GM13977 (cell line): ENCODE measurements at regions not wholly inside any gene's neighbourhood (a gene's known extent, or its start where the extent isn't known, plus 50 kb on each side); places are given as distances from the start of the nearest gene placed in this dataset.

Experiments
- DNase-seq: peaks from one replicate; pipeline ENCODE4 v3.0.0; 2012; ENCODE audit warnings: low spot score
- CTCF ChIP-seq: IDR thresholded peaks from 2 replicates; pipeline ENCODE4 v1.5.1; 2012; ENCODE audit warnings: mild to moderate bottlenecking, control low read depth; ENCODE audit not compliant: insufficient read depth; ENCODE audit errors: extremely low read depth, missing control alignments
- in situ Hi-C: fragments of 300-500 bp; cut with MboI; formaldehyde crosslinking; loops from one replicate; pipeline ENCODE4 v1.12.0; 2022; ENCODE audit warnings: low sequenced_read_pairs, low pct_unique_long_range_greater_than_20kb, mixed read lengths, inconsistent platforms; ENCODE audit not compliant: unreplicated experiment

- in situ Hi-C loops: no loop called here
- TF ChIP-seq CTCF: no peak
- no peak for DNase-seq
These were observed 179.9 kb upstream of the SPAG17 start for GRCh38 chr1:118364882-118365281.

DNA sequence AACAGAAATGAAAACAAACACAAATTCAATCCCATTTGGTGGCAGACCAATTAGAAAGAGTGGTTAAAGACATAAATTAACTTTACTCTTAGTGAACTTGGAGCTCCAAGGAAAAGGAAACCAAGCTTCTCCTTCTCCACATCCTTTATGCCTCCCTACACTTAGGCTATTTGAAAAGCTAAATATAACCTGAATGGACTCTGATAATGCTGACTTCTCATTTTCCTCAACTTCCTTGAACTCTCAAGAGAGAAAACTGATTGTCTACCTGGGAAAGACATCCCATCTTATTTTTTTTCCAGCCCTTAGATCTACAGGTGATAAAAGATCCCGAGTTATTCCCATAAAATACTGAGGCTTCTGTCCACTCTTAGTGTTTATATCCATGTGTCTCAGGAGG lies 178.4 kb upstream of the SPAG17 start:
- no peak for TF ChIP-seq CTCF
- in situ Hi-C loops: no loop called here
- no peak for DNase-seq

- in situ Hi-C loops: no loop called here
- TF ChIP-seq CTCF: no peak
- no peak for DNase-seq
These were observed 175.8 kb upstream of the SPAG17 start for GRCh38 chr1:118360817-118361216.

DNA sequence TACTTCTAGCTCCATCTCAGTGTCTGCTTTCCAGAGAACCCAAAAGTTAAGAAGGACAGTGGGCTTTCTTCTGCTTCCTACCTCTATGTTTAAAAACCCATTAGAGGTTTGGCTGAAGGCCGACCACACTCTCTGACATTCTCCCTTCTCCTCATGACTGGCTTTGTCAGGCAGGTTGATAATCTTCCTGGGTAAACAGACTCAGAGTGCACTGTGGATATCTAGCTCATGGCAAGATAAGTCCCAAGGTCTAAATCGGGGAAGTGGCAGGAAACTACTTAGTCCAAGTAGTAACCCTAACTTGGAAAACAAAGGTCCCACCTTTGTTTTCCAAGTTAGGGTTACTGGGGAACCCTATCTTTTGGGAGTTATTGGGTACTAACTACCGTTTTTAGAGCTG lies 161.9 kb upstream of the SPAG17 start:
- DNase-seq: no peak
- in situ Hi-C loops: no loop called here
- TF ChIP-seq CTCF: no peak

- DNase-seq: no peak
- no peak for TF ChIP-seq CTCF
- in situ Hi-C loops: no loop called here
These were observed 156.2 kb upstream of the SPAG17 start for GRCh38 chr1:118340928-118341910.

GRCh38 chr1:118339400-118340124 lies 154.5 kb upstream of the SPAG17 start:
- TF ChIP-seq CTCF: no peak
- in situ Hi-C loops: no loop called here
- no peak for DNase-seq
